ENCODE measurements at regions not wholly inside any gene's neighbourhood (a gene's known extent, or its start where the extent isn't known, plus 50 kb on each side); places are given as distances from the start of the nearest gene placed in this dataset.

DNA sequence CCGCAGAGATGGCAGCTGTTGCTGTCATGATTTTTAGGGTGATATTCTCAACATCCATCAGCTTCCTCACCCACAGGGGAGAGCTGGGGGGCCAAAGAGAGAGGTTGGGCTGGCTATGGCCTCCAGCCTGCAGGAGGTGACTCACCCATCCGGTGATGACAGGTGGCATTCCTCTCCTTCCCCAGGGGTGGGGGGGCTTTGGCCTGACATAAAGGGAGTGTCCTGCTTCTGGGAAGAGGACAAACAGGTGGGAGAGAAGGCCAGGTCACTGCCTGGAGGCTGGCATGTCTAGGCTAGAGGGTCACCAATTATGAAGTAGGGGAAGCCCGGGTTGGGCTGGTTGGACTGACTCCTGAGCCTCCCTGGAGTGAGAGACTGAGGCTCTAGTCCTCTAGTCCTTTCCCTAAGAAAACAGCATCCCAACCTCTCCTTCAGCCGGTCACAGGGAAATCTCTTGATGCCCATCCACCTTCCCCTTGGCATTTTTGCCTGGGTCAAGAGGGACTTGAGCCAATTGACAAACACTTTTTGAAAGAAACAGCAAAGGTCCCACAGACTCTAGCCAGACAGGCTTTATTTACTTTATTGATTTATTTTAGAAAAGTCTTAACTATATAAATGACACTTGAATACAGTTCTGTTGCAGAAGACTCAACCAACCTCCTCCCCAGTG lies 79.8 kb upstream of the ZNF716 start:
- DNase-seq: no peak

DNA sequence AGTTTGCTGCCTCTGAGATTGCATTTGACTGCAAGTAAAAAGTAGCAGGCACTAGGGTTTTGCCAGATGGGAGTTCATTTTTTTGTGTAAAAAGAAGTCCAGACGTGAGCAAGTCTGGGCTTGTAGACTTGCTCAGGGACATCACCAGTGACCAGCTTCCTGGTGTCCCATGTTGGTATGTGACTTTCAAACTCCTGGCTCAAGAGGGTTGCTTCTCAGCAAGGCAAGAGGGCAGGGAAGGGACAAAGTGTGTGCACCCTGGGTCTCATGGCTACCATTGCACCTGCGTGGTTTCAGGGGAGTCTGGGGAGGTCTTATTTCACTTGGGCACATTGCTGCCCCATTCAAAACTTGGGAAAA lies 79.3 kb upstream of the ZNF716 start:
- no peak for DNase-seq

DNA sequence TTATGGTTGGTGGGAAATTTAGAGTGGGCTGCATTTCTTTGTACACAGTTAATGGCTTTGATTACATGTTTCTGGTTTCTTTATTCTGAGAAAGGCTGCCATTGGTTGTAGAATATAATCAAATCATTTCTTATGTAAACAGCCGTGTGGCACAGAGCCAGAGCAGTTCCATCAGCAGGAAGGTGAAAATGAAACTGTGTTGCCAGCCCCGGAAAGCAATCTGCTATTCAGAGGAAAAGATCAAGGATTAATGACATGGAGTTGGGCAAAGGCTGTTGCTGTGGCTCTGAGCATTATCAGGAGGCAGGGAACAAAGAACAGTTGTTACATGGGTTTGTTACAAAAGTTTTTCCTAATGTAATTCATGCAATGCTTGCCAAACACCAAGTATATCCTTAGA lies 74.2 kb upstream of the ZNF716 start:
- DNase-seq: no peak

DNA sequence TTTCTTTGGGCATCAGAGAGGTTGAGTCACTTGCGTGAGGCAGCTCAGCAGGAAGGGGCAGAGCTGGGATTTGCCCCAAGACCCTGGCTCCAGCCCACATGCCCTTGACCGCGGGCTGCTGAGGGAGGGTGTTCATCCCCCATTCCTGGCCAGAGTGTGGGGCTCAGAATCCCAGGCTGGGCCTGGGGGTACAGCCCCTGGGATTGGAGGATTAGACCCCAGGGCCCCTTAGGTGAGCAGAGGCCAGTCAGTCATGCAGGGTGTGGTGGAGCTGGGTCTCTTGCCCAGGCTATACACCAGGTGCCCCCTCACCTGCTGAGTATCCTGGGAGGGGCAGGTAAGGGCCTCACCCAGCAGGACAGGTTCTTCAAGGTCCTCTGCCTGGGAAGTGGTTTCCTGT lies 68.4 kb upstream of the ZNF716 start:
- no peak for DNase-seq

DNA sequence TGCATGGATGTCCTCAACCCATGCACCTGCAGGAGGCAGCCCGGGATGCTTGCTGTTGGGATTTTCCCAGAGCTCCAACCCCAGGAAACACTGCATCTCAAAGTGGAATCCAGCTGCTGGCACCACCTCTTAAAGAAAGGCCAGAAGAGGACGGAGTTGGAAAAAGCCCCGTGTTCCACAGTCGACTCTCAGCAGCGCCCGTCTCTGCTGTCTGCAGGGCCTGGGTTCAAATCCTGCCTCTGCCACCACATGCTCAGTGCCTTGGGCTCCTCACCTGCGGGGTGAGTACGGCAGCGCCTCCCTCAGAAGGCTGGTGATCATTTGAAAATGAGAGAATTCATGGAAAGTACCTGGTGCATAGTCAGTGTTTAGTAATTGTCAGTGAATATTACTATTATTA lies 65.6 kb upstream of the ZNF716 start:
- no peak for DNase-seq

DNA sequence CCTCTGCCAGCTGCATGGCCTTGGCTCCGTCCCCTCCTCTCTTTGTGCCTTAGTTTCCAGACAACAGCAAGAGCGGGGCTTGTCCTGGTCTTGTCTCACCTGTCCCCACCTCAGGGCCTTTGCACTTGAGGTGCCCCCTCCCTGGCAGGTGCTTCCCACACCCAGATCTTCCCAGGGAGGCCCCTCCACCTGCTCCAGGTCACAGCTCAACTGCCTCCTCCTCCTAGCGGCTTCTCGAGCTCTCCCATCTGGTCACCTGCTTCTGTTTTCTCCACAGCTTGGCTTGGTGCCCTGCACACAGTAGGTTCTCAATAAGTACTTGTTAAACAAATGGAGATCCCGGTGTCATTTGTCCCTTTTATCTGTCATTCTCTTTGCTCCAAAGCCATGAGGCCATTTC lies 64.3 kb upstream of the ZNF716 start:
- DNase-seq: no peak

DNA sequence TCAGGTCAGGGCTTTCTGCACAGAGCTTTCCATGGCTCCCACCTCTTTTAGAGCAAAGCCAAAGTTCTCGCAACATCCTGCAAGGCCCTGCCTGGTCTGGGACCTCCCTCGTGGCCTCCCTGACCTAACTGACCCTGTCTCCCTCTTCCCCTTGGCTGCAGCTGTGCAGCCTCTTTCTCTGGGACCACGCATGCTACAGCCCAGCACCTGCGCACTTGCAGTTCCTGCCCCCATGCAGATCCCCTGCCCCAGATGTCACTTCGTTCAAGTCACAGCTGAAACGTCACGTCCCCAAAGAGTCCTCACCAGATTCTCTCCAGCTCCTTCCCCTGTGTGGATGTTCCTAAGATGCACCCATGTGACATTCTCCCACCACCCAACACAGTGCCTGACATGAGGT lies 61.2 kb upstream of the ZNF716 start:
- no peak for DNase-seq

DNA sequence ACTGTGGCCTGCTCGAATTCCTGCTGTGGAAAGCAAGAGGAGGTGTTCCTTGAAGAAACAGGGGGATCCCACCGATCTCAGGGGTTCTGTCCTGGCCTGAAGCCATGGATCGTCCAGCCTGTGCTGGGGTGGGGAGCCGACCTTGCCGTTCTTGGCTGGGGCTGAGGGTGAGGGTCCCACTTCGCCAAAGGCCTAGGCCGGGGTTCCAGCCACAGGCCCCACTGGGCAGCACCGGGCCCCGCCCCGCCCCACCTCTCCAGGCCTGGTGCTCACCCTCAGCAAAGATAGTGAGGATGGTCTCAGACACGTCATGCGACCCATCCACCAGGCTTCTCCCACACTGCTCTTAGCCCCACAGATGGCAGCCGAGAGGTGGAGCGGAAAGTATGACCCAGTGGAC lies 51.4 kb upstream of the ZNF716 start:
- no peak for DNase-seq

DNA sequence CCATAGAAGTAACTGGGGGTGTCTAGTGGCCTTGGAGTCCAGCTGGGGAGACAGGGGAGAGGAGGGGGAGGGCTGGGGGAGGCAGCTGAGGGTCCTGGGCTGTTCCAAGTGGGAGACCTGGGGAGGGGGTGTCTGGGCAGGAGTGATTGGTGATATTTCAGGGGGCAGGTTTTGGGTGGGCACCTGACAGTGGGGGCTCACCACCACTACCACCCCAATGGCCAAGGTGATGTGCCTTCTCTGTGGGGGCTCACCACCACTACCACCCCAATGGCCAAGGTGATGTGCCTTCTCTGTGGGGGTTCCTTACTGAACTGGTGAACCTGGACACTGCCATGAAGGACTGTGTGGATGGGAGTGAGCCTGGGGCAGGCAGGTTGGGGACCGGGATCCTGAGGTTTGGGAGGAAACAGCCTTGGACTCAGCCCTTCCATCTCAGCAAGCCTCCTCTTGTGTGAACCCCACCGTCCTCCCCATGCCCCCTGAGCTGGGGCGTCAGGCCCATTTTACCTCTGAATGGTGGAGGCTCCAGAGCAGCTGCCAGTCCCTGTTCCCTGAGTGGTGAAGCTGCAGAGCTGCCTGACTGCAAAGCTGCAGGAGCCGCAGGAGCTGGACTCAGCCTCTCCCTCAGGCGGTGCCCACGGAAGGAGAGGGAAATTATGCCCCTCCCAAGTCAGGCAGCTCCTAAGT lies 50.6 kb upstream of the ZNF716 start:
- DNase-seq: no peak

DNA sequence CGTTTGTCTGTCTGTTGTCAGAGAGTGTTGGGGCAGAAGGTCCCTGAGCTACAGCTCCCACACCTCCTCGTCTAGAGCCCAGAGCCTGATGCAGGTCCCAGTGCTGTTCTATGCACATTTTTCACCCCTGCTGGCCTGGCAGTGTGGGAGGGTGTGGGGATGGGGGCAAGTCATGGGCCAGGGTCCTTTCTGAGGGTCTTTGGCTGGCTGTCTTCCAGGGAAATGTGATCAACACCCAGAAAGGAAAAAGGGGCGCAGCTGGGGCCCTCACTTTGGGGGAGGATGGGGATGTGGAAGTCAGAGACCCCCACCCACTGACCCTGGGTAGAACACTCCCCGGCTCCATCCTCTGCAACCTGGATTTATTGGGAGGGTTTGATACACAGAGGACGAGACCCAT lies 50.0 kb upstream of the ZNF716 start:
- DNase-seq: no peak

Data from hematopoietic multipotent progenitor cell treated with erythropoietin and hydrocortisone succinate and interleukin-3 and kit ligand, for 6 days (in vitro differentiated cells).